Body of pancreas (tissue), 4 donors: ENCODE measurements at regions not wholly inside any gene's neighbourhood (a gene's known extent, or its start where the extent isn't known, plus 50 kb on each side); places are given as distances from the start of the nearest gene placed in this dataset.

Source experiments
- ATAC-seq: fragments of 150-250 bp; one replicate; pipeline ENCODE4 v1.9.1; 2016
- DNase-seq, 4 donors: peaks; one replicate each; pipeline ENCODE4 v3.0.0-alpha.2; 2019
- H3K27ac ChIP-seq, 4 donors: fragments of 200-600 bp; sonication (generic); 1 replicate in 3 of 4; 2 replicates in 1 of 4; pipeline versions ENCODE4 v1.5.1 to v1.6.1; 2016 to 2019; ENCODE audit warnings: mild to moderate bottlenecking in 1 of 4, mixed read lengths in 1 of 4, moderate library complexity in 1 of 4
- H3K27me3 ChIP-seq, 2 donors: fragments of 200-600 bp; sonication (generic); one replicate each; pipeline ENCODE4 v1.6.0; 2016; ENCODE audit warnings: mild to moderate bottlenecking in 1 of 2
- H3K36me3 ChIP-seq, 2 donors: fragments of 200-600 bp; sonication (generic); replicated peaks in 1 of 2; 2 replicates each; pipeline ENCODE4 v1.5.1; 2016; ENCODE audit warnings: low read depth in 2 of 2; ENCODE audit not compliant: insufficient read depth in 1 of 2
- H3K4me1 ChIP-seq: fragments of 200-600 bp; sonication (generic); one replicate; pipeline ENCODE4 v1.6.0; 2016
- H3K4me3 ChIP-seq, 2 donors: fragments of 200-600 bp; sonication (generic); 1 replicate in 1 of 2; 2 replicates in 1 of 2; pipeline ENCODE4 v1.5.1; 2016 to 2019
- H3K9me3 ChIP-seq, 3 donors: fragments of 200-600 bp; sonication (generic); 1 replicate in 2 of 3; 2 replicates in 1 of 3; pipeline ENCODE4 v1.5.1; 2016
- POLR2A ChIP-seq, 3 donors: fragments of 450-650 bp; IDR thresholded peaks; one replicate each; pipeline ENCODE4 v1.6.1; 2016; ENCODE audit warnings: antibody characterized with exemption in 3 of 3, mild to moderate bottlenecking in 2 of 3
- WGBS, 2 donors: methylation state at CpG; one replicate each; pipeline ENCODE4 v1.1.5; 2017; 5-methylcytosine and 5-hydroxymethylcytosine counted together
- intact Hi-C: fragments of 100-400 bp; cut with DNase I; formaldehyde crosslinking; loops from one replicate; pipeline ENCODE4 v1.15.1; 2023
- TF ChIP-seq, protein P1 (sequence below), 7 experiments: fragments of 450-650 bp in 4 of 7; fragments of 200-600 bp in 3 of 7; sonication (generic) in 3 of 7; IDR thresholded peaks; one replicate each; pipeline ENCODE4 v1.5.1; 2016 to 2019; ENCODE audit warnings: antibody characterized with exemption in 7 of 7

DNA sequence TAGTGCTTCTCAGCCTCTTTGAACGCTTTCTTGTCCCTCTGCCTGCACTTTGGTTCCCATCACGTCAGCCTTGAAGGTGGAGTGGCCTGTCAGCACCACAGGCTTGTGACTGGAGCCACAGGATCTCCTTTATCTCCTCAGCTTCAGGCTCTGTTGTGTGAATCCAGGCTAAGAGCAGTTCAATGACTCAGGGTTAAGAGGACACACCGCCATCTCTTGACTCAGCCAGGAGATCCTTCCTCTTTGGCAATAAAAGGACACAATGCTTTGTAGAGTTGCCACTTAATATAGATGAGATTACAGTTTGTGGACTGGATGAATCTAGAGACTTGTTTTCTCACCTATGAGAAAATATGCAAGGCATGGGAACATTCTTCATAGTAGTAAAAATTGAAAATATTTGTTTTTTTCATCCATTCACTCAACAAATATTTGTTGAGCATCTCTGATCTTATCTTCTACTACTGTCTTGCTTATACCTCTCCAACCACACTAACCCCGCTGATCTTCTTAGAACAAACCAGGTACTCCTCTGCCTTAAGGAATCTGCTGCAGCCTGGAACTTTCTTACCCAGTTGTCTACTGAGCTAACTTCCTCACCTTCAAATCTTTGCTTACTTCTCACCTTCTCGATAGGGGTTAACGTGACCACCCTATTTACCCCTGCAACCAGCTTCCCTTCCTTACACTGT is 62.3 kb downstream of the UCHL1 start:
- no peak for ATAC-seq
- H3K27ac ChIP-seq = no peak overlapping the region

DNA sequence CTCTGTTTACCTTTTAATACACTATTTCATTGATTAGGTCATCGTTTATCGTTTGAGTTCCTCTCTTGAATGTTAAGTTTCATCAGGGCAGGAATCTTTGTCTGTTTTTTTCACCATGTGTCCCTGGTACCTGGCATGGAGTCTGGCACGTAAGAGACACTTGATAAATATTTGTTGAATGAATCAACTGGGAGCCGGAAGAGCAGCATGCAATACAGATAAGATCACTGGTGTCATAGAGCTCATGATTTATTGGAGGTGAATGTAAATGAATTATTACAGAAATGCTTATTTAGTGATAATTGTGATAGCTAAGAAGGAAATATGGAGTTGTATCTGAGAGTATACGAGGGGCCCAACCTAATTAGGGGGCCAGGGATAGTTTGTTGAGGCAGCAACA is 62.8 kb downstream of the UCHL1 start:
- 8 to 19% methylated on average over 5 of the region's 5 CpGs for WGBS, 2 donors
- DNase-seq (no peak), ATAC-seq (no peak)

More for the DNA sequence above, 62.3 kb downstream of the UCHL1 start:
- Histone ChIP-seq H3K9me3 (no peaks in the 10 kb centered on the region), H3K4me3 (no peak overlapping the region), H3K27me3 (no peaks in the 10 kb centered on the region), H3K4me1 (peaks cover 6% of the 10 kb centered on the region), H3K36me3 (no peaks in the 10 kb centered on the region)
- no peak for TF ChIP-seq POLR2A (IDR thresholded peaks at IDR 0.05)
- TF ChIP-seq, protein P1, sequence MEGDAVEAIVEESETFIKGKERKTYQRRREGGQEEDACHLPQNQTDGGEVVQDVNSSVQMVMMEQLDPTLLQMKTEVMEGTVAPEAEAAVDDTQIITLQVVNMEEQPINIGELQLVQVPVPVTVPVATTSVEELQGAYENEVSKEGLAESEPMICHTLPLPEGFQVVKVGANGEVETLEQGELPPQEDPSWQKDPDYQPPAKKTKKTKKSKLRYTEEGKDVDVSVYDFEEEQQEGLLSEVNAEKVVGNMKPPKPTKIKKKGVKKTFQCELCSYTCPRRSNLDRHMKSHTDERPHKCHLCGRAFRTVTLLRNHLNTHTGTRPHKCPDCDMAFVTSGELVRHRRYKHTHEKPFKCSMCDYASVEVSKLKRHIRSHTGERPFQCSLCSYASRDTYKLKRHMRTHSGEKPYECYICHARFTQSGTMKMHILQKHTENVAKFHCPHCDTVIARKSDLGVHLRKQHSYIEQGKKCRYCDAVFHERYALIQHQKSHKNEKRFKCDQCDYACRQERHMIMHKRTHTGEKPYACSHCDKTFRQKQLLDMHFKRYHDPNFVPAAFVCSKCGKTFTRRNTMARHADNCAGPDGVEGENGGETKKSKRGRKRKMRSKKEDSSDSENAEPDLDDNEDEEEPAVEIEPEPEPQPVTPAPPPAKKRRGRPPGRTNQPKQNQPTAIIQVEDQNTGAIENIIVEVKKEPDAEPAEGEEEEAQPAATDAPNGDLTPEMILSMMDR (IDR thresholded peaks at IDR 0.05) = no peak
- intact Hi-C loops = no loop called here
- DNase-seq = no peak
- 66 to 71% methylated on average over 6 of the region's 6 CpGs for WGBS, 2 donors

DNA sequence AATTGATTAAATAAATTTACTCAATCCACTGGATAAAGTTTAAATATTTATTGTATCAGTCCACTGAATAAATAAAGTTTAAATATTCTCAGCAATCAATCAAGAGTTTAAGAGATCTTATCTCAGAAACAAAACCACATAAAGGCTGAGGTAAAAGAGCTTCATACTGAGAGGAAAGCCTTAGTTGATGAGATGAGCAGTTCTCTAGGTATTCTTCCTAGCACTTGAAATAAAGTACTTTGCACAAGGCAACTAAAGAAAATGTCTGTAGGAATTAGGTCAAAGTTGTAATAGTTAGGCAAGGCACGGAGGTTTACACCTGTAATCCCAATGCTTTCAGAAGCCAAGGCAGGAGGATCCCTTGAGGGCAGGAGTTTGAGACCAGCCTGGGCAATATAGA is 63.5 kb downstream of the UCHL1 start:
- Histone ChIP-seq H3K27me3 (no peaks in the 10 kb centered on the region), H3K36me3 (no peaks in the 10 kb centered on the region), H3K27ac (no peak overlapping the region), H3K4me1 (peaks cover 6% of the 10 kb centered on the region), H3K4me3 (no peak overlapping the region), H3K9me3 (no peaks in the 10 kb centered on the region)
- TF ChIP-seq, protein P1 (IDR thresholded peaks at IDR 0.05) = no peak
- no peak for TF ChIP-seq POLR2A (IDR thresholded peaks at IDR 0.05)
- intact Hi-C loops = no loop called here
- WGBS, 2 donors = 77 to 85% methylated on average over 1 of the region's 1 CpG
- ATAC-seq (no peak), DNase-seq (no peak)

More for the DNA sequence above, 62.8 kb downstream of the UCHL1 start:
- Histone ChIP-seq H3K4me3 (no peak overlapping the region), H3K36me3 (no peaks in the 10 kb centered on the region), H3K9me3 (no peaks in the 10 kb centered on the region), H3K27ac (no peak overlapping the region), H3K27me3 (no peaks in the 10 kb centered on the region), H3K4me1 (peaks cover 6% of the 10 kb centered on the region)
- TF ChIP-seq, protein P1 (IDR thresholded peaks at IDR 0.05) = no peak
- no peak for TF ChIP-seq POLR2A (IDR thresholded peaks at IDR 0.05)
- intact Hi-C loops = no loop called here

DNA sequence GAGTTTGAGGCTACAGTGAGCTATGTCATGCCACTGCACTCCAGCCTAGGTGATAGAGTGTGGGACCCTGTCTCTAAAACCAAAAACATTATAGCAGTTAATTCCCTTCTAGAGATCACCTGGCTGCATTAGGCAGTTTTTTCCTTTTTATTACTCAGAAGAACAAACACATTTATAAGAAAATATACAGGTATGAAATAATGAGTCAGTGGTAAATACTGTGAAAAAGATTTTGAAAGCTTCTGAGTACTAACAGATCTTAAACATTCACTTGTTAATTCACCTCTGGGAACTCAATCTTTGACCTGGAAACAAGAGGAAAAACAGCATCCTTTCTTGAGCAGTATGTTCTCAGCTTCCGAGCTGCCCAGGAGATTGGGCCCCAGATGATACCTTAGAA is 64.1 kb downstream of the UCHL1 start:
- intact Hi-C loops = no loop called here
- 88 to 89% methylated on average over 1 of the region's 1 CpG for WGBS, 2 donors
- no peaks in the 10 kb centered on the region for H3K27me3 ChIP-seq
- no peak overlapping the region for H3K4me3 ChIP-seq
- no peaks in the 10 kb centered on the region for H3K36me3 ChIP-seq
- no peaks in the 10 kb centered on the region for H3K9me3 ChIP-seq
- peaks cover 6% of the 10 kb centered on the region for H3K4me1 ChIP-seq
- no peak for TF ChIP-seq POLR2A (IDR thresholded peaks at IDR 0.05)
- TF ChIP-seq, protein P1 (IDR thresholded peaks at IDR 0.05) = no peak
- H3K27ac ChIP-seq = no peak overlapping the region
- DNase-seq = no peak
- no peak for ATAC-seq
